Right lobe of liver (tissue), 6 donors: ENCODE measurements at regions not wholly inside any gene's neighbourhood (a gene's known extent, or its start where the extent isn't known, plus 50 kb on each side); places are given as distances from the start of the nearest gene placed in this dataset.
A peak's percentile ranks its signal among the peaks of the same experiment; 100 is the strongest.
"Not testable (repeated sequence)": the region's sequence is repeated elsewhere in the genome, so short reads cannot be mapped to it uniquely, and the experiment has no call there.

Experiments used
- ATAC-seq, 4 donors: fragments of 200-7000 bp; cut with Tn5 transposase; one replicate each; pipeline ENCODE4 v1.9.1; 2020; ENCODE audit warnings: mild to moderate bottlenecking in 4 of 4, moderate library complexity in 4 of 4
- DNase-seq, 3 donors: peaks; one replicate each; pipeline ENCODE4 v3.0.0-alpha.2; 2020
- H3K27ac ChIP-seq, 3 donors: fragments of 200-600 bp; one replicate each; pipeline ENCODE4 v1.8.0; 2022
- H3K27me3 ChIP-seq, 2 donors: fragments of 200-600 bp; one replicate each; pipeline ENCODE4 v1.8.0; 2022
- H3K36me3 ChIP-seq, 4 donors: fragments of 200-600 bp; sonication (generic) in 1 of 4; one replicate each; pipeline versions ENCODE4 v1.5.1 to v1.8.0; 2017 to 2022; ENCODE audit warnings: control low read depth in 1 of 4
- H3K4me1 ChIP-seq, 4 donors: fragments of 200-600 bp; sonication (generic) in 1 of 4; one replicate each; pipeline versions ENCODE4 v1.5.1 to v1.8.0; 2017 to 2022; ENCODE audit warnings: control low read depth in 1 of 4
- H3K4me3 ChIP-seq, 3 donors: fragments of 200-600 bp; one replicate each; pipeline ENCODE4 v1.8.0; 2022
- H3K9me3 ChIP-seq, 4 donors: fragments of 200-600 bp; sonication (generic) in 1 of 4; one replicate each; pipeline versions ENCODE4 v1.5.1 to v1.8.0; 2017 to 2022; ENCODE audit warnings: control low read depth in 1 of 4
- CTCF ChIP-seq, 4 donors: fragments of 200-600 bp in 3 of 4; fragments of 450-650 bp in 1 of 4; IDR thresholded peaks; one replicate each; pipeline versions ENCODE4 v1.5.1 to v1.8.0; 2016 to 2022; ENCODE audit warnings: antibody characterized with exemption in 4 of 4, mild to moderate bottlenecking in 2 of 4
- POLR2A ChIP-seq: fragments of 450-650 bp; IDR thresholded peaks from one replicate; pipeline ENCODE4 v1.6.1; 2017; ENCODE audit warnings: antibody characterized with exemption, mild to moderate bottlenecking
- WGBS: methylation state at CpG from one replicate; pipeline ENCODE4 v1.1.6; 2018; ENCODE audit warnings: low coverage, low lambda C conversion rate; ENCODE audit not compliant: insufficient coverage; ENCODE audit errors: missing lambda C conversion rate; 5-methylcytosine and 5-hydroxymethylcytosine counted together
- intact Hi-C, 2 donors: fragments of 100-400 bp; cut with DNase I; formaldehyde crosslinking; loops; one replicate each; pipeline versions ENCODE4 v1.11.2 to v1.14.1; 2022
- donor health status: DM: no; HTN: yes; CAD: no.
- donor health status: DM: no; HTN: no; CAD: no.
- donor health status: DM: no; HTN: no; CAD: no.
- donor health status: DM: no; HTN: yes; CAD: no.
- donor health status: DM: no; HTN: yes; CAD: no.

GRCh38 chrX:13164611-13165010 is 120.2 kb upstream of the FAM9C start:
- H3K9me3 ChIP-seq = no peaks in the 10 kb centered on the region
- ATAC-seq (peak; percentile 8 to 46 (median 24)), DNase-seq (no peak)
- intact Hi-C loops = no loop called here
- H3K27ac ChIP-seq = peak overlapping the region; percentile 37 to 66 (median 51)
- no peaks in the 10 kb centered on the region for H3K27me3 ChIP-seq
- TF ChIP-seq POLR2A (peak; percentile 58), CTCF (IDR thresholded peaks at IDR 0.05) (no peak)
- WGBS = 33% methylated on average over 7 of the region's 7 CpGs
- no peaks in the 10 kb centered on the region for H3K36me3 ChIP-seq
- H3K4me3 ChIP-seq = peak overlapping the region; percentile 22 to 43 (median 36)
- peaks cover 0 to 21% (median 5%) of the 10 kb centered on the region in 4 donors for H3K4me1 ChIP-seq

GRCh38 chrX:13162772-13163410 is 118.5 kb upstream of the FAM9C start:
- H3K27ac ChIP-seq = peak overlapping the region; percentile 8 to 66 (median 51)
- 59% methylated on average over 4 of the region's 4 CpGs for WGBS
- peak overlapping the region in 2 of 3 donors; percentile 36 to 43 for H3K4me3 ChIP-seq
- no peaks in the 10 kb centered on the region for H3K27me3 ChIP-seq
- no peak for TF ChIP-seq CTCF (IDR thresholded peaks at IDR 0.05)
- peak; percentile 39 for TF ChIP-seq POLR2A
- peaks cover 0 to 21% (median 5%) of the 10 kb centered on the region in 4 donors for H3K4me1 ChIP-seq
- DNase-seq = no peak
- ATAC-seq = peak; percentile 42 to 62 (median 50)
- H3K9me3 ChIP-seq = no peaks in the 10 kb centered on the region
- intact Hi-C loops = no loop called here
- no peaks in the 10 kb centered on the region for H3K36me3 ChIP-seq

- peak overlapping the region in 2 of 3 donors; percentile 51 to 58 for H3K27ac ChIP-seq
- no peak overlapping the region for H3K4me3 ChIP-seq
- intact Hi-C loops = no loop called here
- DNase-seq = no peak
- TF ChIP-seq POLR2A (no peak), CTCF (IDR thresholded peaks at IDR 0.05) (no peak)
- no peaks in the 10 kb centered on the region for H3K9me3 ChIP-seq
- no peak for ATAC-seq
- H3K27me3 ChIP-seq = no peaks in the 10 kb centered on the region
- no peaks in the 10 kb centered on the region for H3K36me3 ChIP-seq
- peaks cover 0 to 21% (median 2%) of the 10 kb centered on the region in 4 donors for H3K4me1 ChIP-seq
Observed at GRCh38 chrX:13159886-13160285, 115.5 kb upstream of the FAM9C start.

GRCh38 chrX:13158911-13159310 is 114.5 kb upstream of the FAM9C start:
- TF ChIP-seq CTCF (IDR thresholded peaks at IDR 0.05) = no peak
- no peak for TF ChIP-seq POLR2A
- no peaks in the 10 kb centered on the region for H3K36me3 ChIP-seq
- H3K9me3 ChIP-seq = no peaks in the 10 kb centered on the region
- H3K4me1 ChIP-seq = peaks cover 0 to 21% (median 2%) of the 10 kb centered on the region in 4 donors
- H3K4me3 ChIP-seq = no peak overlapping the region
- no peaks in the 10 kb centered on the region for H3K27me3 ChIP-seq
- ATAC-seq = no peak
- H3K27ac ChIP-seq = no peak overlapping the region
- no peak for DNase-seq
- intact Hi-C loops = no loop called here

GRCh38 chrX:13155550-13155949 is 111.1 kb upstream of the FAM9C start:
- H3K9me3 ChIP-seq, ATAC-seq, H3K27me3 ChIP-seq, DNase-seq, intact Hi-C loops, H3K4me3 ChIP-seq, H3K4me1 ChIP-seq, H3K36me3 ChIP-seq, H3K27ac ChIP-seq: not testable (repeated sequence)
- 88% methylated on average over 1 of the region's 1 CpG for WGBS
